ENCODE measurements at regions not wholly inside any gene's neighbourhood (a gene's known extent, or its start where the extent isn't known, plus 50 kb on each side); places are given as distances from the start of the nearest gene placed in this dataset.

DNA sequence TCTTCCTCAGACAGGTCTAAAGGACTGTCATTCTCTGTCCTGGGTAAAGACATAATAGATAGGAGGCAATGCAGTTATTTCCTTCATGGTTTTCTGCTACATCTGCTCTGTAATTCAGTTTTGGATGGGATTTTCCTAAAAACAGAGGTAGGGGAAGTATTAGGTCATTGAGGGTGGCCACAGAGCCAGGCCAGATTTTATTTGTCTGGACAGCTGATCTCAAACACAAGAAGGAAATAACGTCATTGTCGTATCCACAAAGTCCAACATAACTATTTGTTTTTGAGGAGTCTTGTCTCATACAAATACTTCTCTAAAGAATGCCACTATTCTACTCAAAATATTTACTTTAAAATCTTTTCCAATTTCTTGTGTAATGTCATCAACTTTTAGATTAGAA is 154.8 kb upstream of the MAP2 start:
- H2BK12ac ChIP-seq (ENCODE audit: low read depth, low read length) = no peak overlapping the region
- no peak overlapping the region for H3K4me3 ChIP-seq (ENCODE audit: extremely low read depth in 1 of 4, insufficient read depth in 2 of 4, low read depth in 3 of 4, low read length in 4 of 4)
- no peak overlapping the region for H4K8ac ChIP-seq (ENCODE audit: extremely low read depth, insufficient read depth, low read length)
- H3K79me1 ChIP-seq (ENCODE audit: low read depth, low read length) = no peaks in the 10 kb centered on the region
- H2BK15ac ChIP-seq (ENCODE audit: low read length) = no peak overlapping the region
- no peak overlapping the region for H2AK5ac ChIP-seq (ENCODE audit: low read depth, low read length)
- no peak for FAIRE-seq
- ChIA-PET POLR2A (ENCODE audit: partially characterized antibody) (no interaction called here), CTCF (ENCODE audit: partially characterized antibody) (no interaction called here)
- no peak overlapping the region for H3K18ac ChIP-seq (ENCODE audit: extremely low read depth, low read length)
- no peak overlapping the region for H3K56ac ChIP-seq (replicated peaks; ENCODE audit: insufficient read length, low read depth, low read length)
- H4K5ac ChIP-seq (ENCODE audit: insufficient read length, low read depth, low read length) = no peak overlapping the region
- no peaks in the 10 kb centered on the region for H3K27me3 ChIP-seq (replicated peaks in 1 of 4; ENCODE audit: control insufficient read depth in 3 of 4, extremely low read depth in 1 of 4, insufficient read depth in 3 of 4, low read length in 3 of 4)
- H3K14ac ChIP-seq (ENCODE audit: insufficient read length) = no peak overlapping the region
- H3K4me1 ChIP-seq (replicated peaks in 1 of 4; ENCODE audit: control insufficient read depth in 3 of 4, insufficient read depth in 4 of 4, low read length in 3 of 4) = no peaks in the 10 kb centered on the region
- no peaks in the 10 kb centered on the region for H3K23me2 ChIP-seq (ENCODE audit: low read depth, low read length)
- no peak for TF ChIP-seq RAD21 (IDR thresholded peaks at IDR 0.05 in 1 of 2, conservative IDR thresholded peaks at IDR 0.05 in 1 of 2; ENCODE audit: low read depth in 2 of 2, low read length in 2 of 2)
- TF ChIP-seq CTBP2 (IDR thresholded peaks at IDR 0.05; ENCODE audit: borderline replicate concordance, insufficient read depth, insufficient read length, low read length) = no peak
- TF ChIP-seq KDM1A (IDR thresholded peaks at IDR 0.05; ENCODE audit: borderline replicate concordance, low read length) = no peak
- no peak for TF ChIP-seq KDM4A (IDR thresholded peaks at IDR 0.05; ENCODE audit: low read depth, low read length, severe bottlenecking)
- TF ChIP-seq ASH2L (IDR thresholded peaks at IDR 0.05; ENCODE audit: low read length) = no peak
- TF ChIP-seq, protein P1, sequence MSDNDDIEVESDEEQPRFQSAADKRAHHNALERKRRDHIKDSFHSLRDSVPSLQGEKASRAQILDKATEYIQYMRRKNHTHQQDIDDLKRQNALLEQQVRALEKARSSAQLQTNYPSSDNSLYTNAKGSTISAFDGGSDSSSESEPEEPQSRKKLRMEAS (IDR thresholded peaks at IDR 0.05) = no peak
- TF ChIP-seq RFX5 (IDR thresholded peaks at IDR 0.05; ENCODE audit: borderline replicate concordance, low read depth, low read length) = no peak
- TF ChIP-seq SAP30 (IDR thresholded peaks at IDR 0.05; ENCODE audit: insufficient read depth, insufficient replicate concordance, low read length) = no peak
- TF ChIP-seq CHD2 (IDR thresholded peaks at IDR 0.05; ENCODE audit: low read length) = no peak
- TF ChIP-seq JUND (IDR thresholded peaks at IDR 0.05; ENCODE audit: low read length) = no peak
- H2BK5ac ChIP-seq (ENCODE audit: low read depth, low read length) = no peak overlapping the region
- H3K36me3 ChIP-seq (ENCODE audit: control insufficient read depth in 2 of 4, insufficient read depth in 4 of 4, low read length in 3 of 4) = no peaks in the 10 kb centered on the region
- H2BK20ac ChIP-seq (ENCODE audit: low read length) = no peak overlapping the region
- no peak overlapping the region for H3K4ac ChIP-seq (replicated peaks; ENCODE audit: insufficient read length, low read depth, low read length)
- H3K27ac ChIP-seq (ENCODE audit: low read depth, low read length) = no peak overlapping the region
- H3K23ac ChIP-seq (ENCODE audit: insufficient read length) = no peak overlapping the region
- H4K91ac ChIP-seq (replicated peaks; ENCODE audit: insufficient read length, low read length) = no peak overlapping the region
- H2AFZ ChIP-seq (ENCODE audit: low read length) = no peak overlapping the region
- no peak overlapping the region for H3K9ac ChIP-seq (replicated peaks in 1 of 4; ENCODE audit: extremely low read depth in 1 of 4, low read depth in 3 of 4, low read length in 3 of 4)
- no peak overlapping the region for H3K4me2 ChIP-seq (ENCODE audit: insufficient read depth in 1 of 2, low read depth in 2 of 2, low read length in 2 of 2)
- no peak for DNase-seq (ENCODE audit: low read depth in 1 of 2, low spot score in 2 of 2)
- no peaks in the 10 kb centered on the region for H4K20me1 ChIP-seq (replicated peaks in 1 of 2; ENCODE audit: control insufficient read depth in 1 of 2, insufficient read depth in 2 of 2, low read length in 2 of 2)
- no peak overlapping the region for H2BK120ac ChIP-seq (replicated peaks; ENCODE audit: low read depth, low read length)
- H3K79me2 ChIP-seq (ENCODE audit: control insufficient read depth in 1 of 2, insufficient read depth in 2 of 2, low read length in 2 of 2) = no peaks in the 10 kb centered on the region
- H3K9me3 ChIP-seq (ENCODE audit: insufficient read depth in 2 of 2, low read depth in 1 of 2, low read length in 1 of 2) = no peaks in the 10 kb centered on the region
- 84% methylated on average over 2 of the region's 2 CpGs; no CpG with 5 or more reads in 1 of the 2 experiments for WGBS, 2 experiments (ENCODE audit: extremely low coverage in 1 of 2, insufficient coverage in 1 of 2, insufficient read length in 1 of 2, insufficient replicate concordance in 2 of 2, low coverage in 1 of 2, low lambda C conversion rate in 2 of 2, missing lambda C conversion rate in 1 of 2)
